CD14-positive monocyte (primary cell): ENCODE measurements at regions not wholly inside any gene's neighbourhood (a gene's known extent, or its start where the extent isn't known, plus 50 kb on each side); places are given as distances from the start of the nearest gene placed in this dataset.

Source experiments
- DNase-seq, 3 donors: peaks; one replicate each; pipeline ENCODE4 v3.0.0-alpha.2; 2011 to 2022
- H2AFZ ChIP-seq: 2 replicates; pipeline ENCODE4 v1.6.0; 2012; ENCODE audit warnings: mild to moderate bottlenecking, low read depth, low read length, inconsistent platforms; ENCODE audit not compliant: insufficient read depth, poor library complexity, severe bottlenecking
- H3K27ac ChIP-seq, 2 donors: 1 replicate in 1 of 2; 2 replicates in 1 of 2; pipeline ENCODE4 v1.5.1; 2012 to 2013; ENCODE audit warnings: low read length in 2 of 2, control low read depth in 1 of 2, inconsistent platforms in 1 of 2, low read depth in 1 of 2, mild to moderate bottlenecking in 1 of 2
- H3K27me3 ChIP-seq, 2 donors: one replicate each; pipeline versions ENCODE4 v1.6.0 to v1.6.1; 2011 to 2013; ENCODE audit warnings: low read length in 2 of 2; ENCODE audit not compliant: control insufficient read depth in 2 of 2, insufficient read depth in 2 of 2
- H3K36me3 ChIP-seq, 2 donors: replicated peaks in 1 of 2; 1 replicate in 1 of 2; 2 replicates in 1 of 2; pipeline versions ENCODE4 v1.5.1 to v1.6.1; 2012 to 2013; ENCODE audit warnings: low read length in 2 of 2, control low read depth in 1 of 2, inconsistent platforms in 1 of 2, mild to moderate bottlenecking in 1 of 2; ENCODE audit not compliant: insufficient read depth in 2 of 2, control insufficient read depth in 1 of 2
- H3K4me1 ChIP-seq, 2 donors: 1 replicate in 1 of 2; 2 replicates in 1 of 2; pipeline versions ENCODE4 v1.5.1 to v1.6.1; 2012 to 2013; ENCODE audit warnings: low read length in 2 of 2, control low read depth in 1 of 2, inconsistent platforms in 1 of 2, mild to moderate bottlenecking in 1 of 2, moderate library complexity in 1 of 2; ENCODE audit not compliant: insufficient read depth in 2 of 2, control insufficient read depth in 1 of 2
- H3K4me2 ChIP-seq: replicated peaks from 2 replicates; pipeline ENCODE3; 2012; ENCODE audit warnings: low read length, moderate library complexity, mild to moderate bottlenecking; ENCODE audit not compliant: poor library complexity, severe bottlenecking; ENCODE audit errors: extremely low read depth
- H3K4me3 ChIP-seq, 3 experiments: fragments of 200-600 bp in 1 of 3; sonication (generic) in 1 of 3; replicated peaks in 1 of 3; 1 replicate in 2 of 3; 2 replicates in 1 of 3; pipeline ENCODE4 v1.5.1; 2011 to 2013; ENCODE audit warnings: low read length in 3 of 3, mild to moderate bottlenecking in 3 of 3, control low read depth in 2 of 3, low read depth in 2 of 3, inconsistent platforms in 1 of 3, moderate library complexity in 1 of 3
- H3K79me2 ChIP-seq: 2 replicates; pipeline ENCODE4 v1.6.0; 2012; ENCODE audit warnings: mild to moderate bottlenecking, control low read depth, inconsistent platforms, low read length, moderate library complexity; ENCODE audit not compliant: insufficient read depth
- H3K9ac ChIP-seq: 2 replicates; pipeline ENCODE4 v1.6.0; 2017; ENCODE audit warnings: low read length, mild to moderate bottlenecking; ENCODE audit not compliant: insufficient read depth, poor library complexity, severe bottlenecking
- H3K9me3 ChIP-seq, 2 donors: replicated peaks in 1 of 2; 1 replicate in 1 of 2; 2 replicates in 1 of 2; pipeline versions ENCODE4 v1.5.1 to v1.6.1; 2012 to 2013; ENCODE audit warnings: low read length in 2 of 2, control low read depth in 1 of 2; ENCODE audit not compliant: control insufficient read depth in 1 of 2, insufficient read depth in 1 of 2
- H4K20me1 ChIP-seq: 2 replicates; pipeline ENCODE4 v1.6.0; 2012; ENCODE audit warnings: mild to moderate bottlenecking, low read length, control low read depth, moderate library complexity; ENCODE audit not compliant: insufficient read depth
- H3K27ac Mint-ChIP-seq, 7 donors: one replicate each; pipeline ENCODE4 v1.8.0; 2020; ENCODE audit warnings: mild to moderate bottlenecking in 7 of 7, mixed read lengths in 7 of 7, moderate library complexity in 6 of 7, inconsistent platforms in 2 of 7
- H3K27me3 Mint-ChIP-seq, 3 donors: one replicate each; pipeline ENCODE4 v1.8.0; 2021 to 2022; ENCODE audit warnings: low read depth in 3 of 3, mild to moderate bottlenecking in 3 of 3, mixed read lengths in 3 of 3, moderate library complexity in 3 of 3, inconsistent platforms in 1 of 3
- H3K36me3 Mint-ChIP-seq, 2 donors: one replicate each; pipeline ENCODE4 v1.8.0; 2020; ENCODE audit warnings: mixed read lengths in 2 of 2, inconsistent platforms in 1 of 2, mild to moderate bottlenecking in 1 of 2
- H3K4me1 Mint-ChIP-seq: one replicate; pipeline ENCODE4 v1.8.0; 2020; ENCODE audit warnings: mild to moderate bottlenecking, mixed read lengths
- H3K4me3 Mint-ChIP-seq, 2 donors: one replicate each; pipeline ENCODE4 v1.8.0; 2020; ENCODE audit warnings: mild to moderate bottlenecking in 2 of 2, mixed read lengths in 2 of 2, moderate library complexity in 1 of 2
- H3K9me3 Mint-ChIP-seq, 7 donors: one replicate each; pipeline ENCODE4 v1.8.0; 2020 to 2022; ENCODE audit warnings: mixed read lengths in 7 of 7, mild to moderate bottlenecking in 6 of 7, moderate library complexity in 6 of 7, inconsistent platforms in 2 of 7
- WGBS: methylation state at CpG from one replicate; pipeline ENCODE4 v1.1.5; 2013; ENCODE audit warnings: missing lambda C conversion rate; ENCODE audit not compliant: insufficient coverage; 5-methylcytosine and 5-hydroxymethylcytosine counted together
- intact Hi-C, 2 donors: fragments of 100-400 bp; cut with micrococcal nuclease; formaldehyde crosslinking; loops; one replicate each; pipeline versions ENCODE4 v1.15.0 to v1.15.1; 2023
- TF ChIP-seq, protein P1 (sequence below): fragments of 200-600 bp; IDR thresholded peaks from one replicate; pipeline ENCODE4 v1.8.0; 2022; ENCODE audit warnings: antibody characterized with exemption, mild to moderate bottlenecking

DNA sequence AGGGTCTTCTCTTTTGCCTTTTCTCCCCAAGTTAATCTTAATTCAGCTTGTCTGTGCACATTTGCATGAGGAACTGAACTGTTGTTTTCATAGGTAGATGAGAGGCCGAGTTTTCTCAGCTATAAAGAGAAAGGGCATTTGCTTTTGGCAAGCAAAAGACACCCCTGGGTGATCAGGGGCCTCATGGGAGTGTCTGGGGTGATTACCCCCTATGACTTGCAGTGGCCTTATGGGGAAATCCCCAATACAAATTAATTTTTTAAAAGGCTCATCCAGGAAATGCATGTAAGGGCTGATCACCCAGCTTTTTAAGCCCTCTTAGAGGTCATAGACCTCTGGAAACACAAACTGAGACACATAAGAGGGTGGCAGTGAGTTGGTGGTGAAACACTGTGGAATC lies 56.4 kb upstream of the HMX1 start:
- H3K36me3 Mint-ChIP-seq, result no peaks in the 10 kb centered on the region
- H3K4me1 Mint-ChIP-seq, result no peaks in the 10 kb centered on the region
- intact Hi-C loops, result no loop called here
- DNase-seq, result no peak
- Histone ChIP-seq H3K27me3 (no peaks in the 10 kb centered on the region), H3K4me3 (no peak overlapping the region), H3K27ac (no peak overlapping the region), H3K9ac (no peak overlapping the region), H4K20me1 (no peaks in the 10 kb centered on the region), H3K79me2 (no peaks in the 10 kb centered on the region), H3K9me3 (peaks cover 0 to 4% of the 10 kb centered on the region in 2 donors), H3K4me1 (no peaks in the 10 kb centered on the region), H2AFZ (no peak overlapping the region), H3K36me3 (no peaks in the 10 kb centered on the region), H3K4me2 (no peak overlapping the region)
- WGBS, result no CpG with 5 or more reads among the region's 1 CpG
- no peak overlapping the region for H3K27ac Mint-ChIP-seq
- H3K4me3 Mint-ChIP-seq, result no peak overlapping the region
- H3K27me3 Mint-ChIP-seq, result peaks cover 5 to 13% (median 10%) of the 10 kb centered on the region in 3 donors
- TF ChIP-seq, protein P1, sequence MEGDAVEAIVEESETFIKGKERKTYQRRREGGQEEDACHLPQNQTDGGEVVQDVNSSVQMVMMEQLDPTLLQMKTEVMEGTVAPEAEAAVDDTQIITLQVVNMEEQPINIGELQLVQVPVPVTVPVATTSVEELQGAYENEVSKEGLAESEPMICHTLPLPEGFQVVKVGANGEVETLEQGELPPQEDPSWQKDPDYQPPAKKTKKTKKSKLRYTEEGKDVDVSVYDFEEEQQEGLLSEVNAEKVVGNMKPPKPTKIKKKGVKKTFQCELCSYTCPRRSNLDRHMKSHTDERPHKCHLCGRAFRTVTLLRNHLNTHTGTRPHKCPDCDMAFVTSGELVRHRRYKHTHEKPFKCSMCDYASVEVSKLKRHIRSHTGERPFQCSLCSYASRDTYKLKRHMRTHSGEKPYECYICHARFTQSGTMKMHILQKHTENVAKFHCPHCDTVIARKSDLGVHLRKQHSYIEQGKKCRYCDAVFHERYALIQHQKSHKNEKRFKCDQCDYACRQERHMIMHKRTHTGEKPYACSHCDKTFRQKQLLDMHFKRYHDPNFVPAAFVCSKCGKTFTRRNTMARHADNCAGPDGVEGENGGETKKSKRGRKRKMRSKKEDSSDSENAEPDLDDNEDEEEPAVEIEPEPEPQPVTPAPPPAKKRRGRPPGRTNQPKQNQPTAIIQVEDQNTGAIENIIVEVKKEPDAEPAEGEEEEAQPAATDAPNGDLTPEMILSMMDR, result no peak
- H3K9me3 Mint-ChIP-seq, result peaks cover 0 to 13% (median 9%) of the 10 kb centered on the region in 7 donors

DNA sequence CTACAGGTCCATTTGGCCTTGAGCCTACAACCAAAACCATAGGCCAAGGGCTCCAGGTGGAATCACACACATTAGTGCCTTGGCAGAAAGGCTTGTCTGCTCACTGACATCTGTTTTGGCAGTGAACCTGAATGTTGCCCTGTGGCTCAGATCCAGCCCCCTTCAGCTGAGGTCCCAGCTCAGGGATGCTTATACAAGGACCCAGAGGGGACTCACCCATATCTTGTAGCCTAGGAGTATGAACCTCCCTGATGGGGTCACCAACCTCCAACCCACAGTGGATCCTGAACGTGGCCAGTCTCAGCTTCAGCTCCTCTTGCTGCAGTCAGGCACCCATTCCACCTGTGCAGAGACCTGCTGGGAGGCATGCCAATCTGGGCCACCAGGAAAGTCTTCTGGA lies 50.8 kb upstream of the HMX1 start:
- Mint-ChIP-seq H3K4me1 (no peaks in the 10 kb centered on the region), H3K27me3 (peaks cover 5 to 16% (median 9%) of the 10 kb centered on the region in 3 donors), H3K4me3 (no peak overlapping the region), H3K27ac (no peak overlapping the region), H3K9me3 (peaks cover 0 to 12% (median 3%) of the 10 kb centered on the region in 7 donors), H3K36me3 (no peaks in the 10 kb centered on the region)
- H3K4me3 ChIP-seq, result no peak overlapping the region
- H3K27me3 ChIP-seq, result no peaks in the 10 kb centered on the region
- WGBS, result 31% methylated on average over 1 of the region's 1 CpG
- TF ChIP-seq, protein P1, result no peak
- no peak overlapping the region for H2AFZ ChIP-seq
- H3K4me1 ChIP-seq, result no peaks in the 10 kb centered on the region
- no peaks in the 10 kb centered on the region for H3K79me2 ChIP-seq
- H3K36me3 ChIP-seq, result no peaks in the 10 kb centered on the region
- peaks cover 0 to 5% of the 10 kb centered on the region in 2 donors for H3K9me3 ChIP-seq
- H3K27ac ChIP-seq, result no peak overlapping the region
- no peak for DNase-seq
- intact Hi-C loops, result no loop called here
- H4K20me1 ChIP-seq, result no peaks in the 10 kb centered on the region
- no peak overlapping the region for H3K4me2 ChIP-seq
- H3K9ac ChIP-seq, result no peak overlapping the region
